IPS-15b (cell line): ENCODE measurements at regions not wholly inside any gene's neighbourhood (a gene's known extent, or its start where the extent isn't known, plus 50 kb on each side); places are given as distances from the start of the nearest gene placed in this dataset.

Experiments used
- H3K27me3 ChIP-seq: one replicate; pipeline ENCODE4 v1.6.1; 2013; ENCODE audit warnings: low read length; ENCODE audit not compliant: control insufficient read depth, insufficient read depth
- H3K36me3 ChIP-seq: one replicate; pipeline ENCODE4 v1.6.1; 2013; ENCODE audit warnings: low read length; ENCODE audit not compliant: control insufficient read depth, insufficient read depth
- H3K4me1 ChIP-seq: one replicate; pipeline ENCODE4 v1.6.1; 2013; ENCODE audit warnings: mild to moderate bottlenecking, low read length; ENCODE audit not compliant: control insufficient read depth, insufficient read depth
- H3K4me3 ChIP-seq: one replicate; pipeline ENCODE4 v1.5.1; 2013; ENCODE audit warnings: low read depth, low read length
- H3K9ac ChIP-seq: one replicate; pipeline ENCODE4 v1.6.1; 2013; ENCODE audit warnings: low read depth, mild to moderate bottlenecking, low read length
- H3K9me3 ChIP-seq: one replicate; pipeline ENCODE4 v1.6.1; 2013; ENCODE audit warnings: mild to moderate bottlenecking, low read length; ENCODE audit not compliant: control insufficient read depth, insufficient read depth

GRCh38 chr15:62758126-62758951 is 284.2 kb upstream of the TPM1 start:
- Histone ChIP-seq H3K9me3 (no peaks in the 10 kb centered on the region), H3K4me3 (no peak overlapping the region)

GRCh38 chr15:62758952-62759349 is 283.6 kb upstream of the TPM1 start:
- Histone ChIP-seq H3K27me3 (no peaks in the 10 kb centered on the region), H3K4me1 (peaks cover 24% of the 10 kb centered on the region), H3K36me3 (no peaks in the 10 kb centered on the region), H3K9me3 (no peaks in the 10 kb centered on the region), H3K9ac (no peak overlapping the region), H3K4me3 (no peak overlapping the region)

More at GRCh38 chr15:62758126-62758951, 284.2 kb upstream of the TPM1 start:
- H3K4me1 ChIP-seq: peaks cover 24% of the 10 kb centered on the region
- H3K9ac ChIP-seq: no peak overlapping the region
- H3K27me3 ChIP-seq: no peaks in the 10 kb centered on the region
- no peaks in the 10 kb centered on the region for H3K36me3 ChIP-seq

- Histone ChIP-seq H3K4me1 (peaks cover 24% of the 10 kb centered on the region), H3K27me3 (no peaks in the 10 kb centered on the region), H3K9ac (no peak overlapping the region), H3K36me3 (no peaks in the 10 kb centered on the region), H3K4me3 (no peak overlapping the region), H3K9me3 (no peaks in the 10 kb centered on the region)
Measured at GRCh38 chr15:62760538-62760937, 282.0 kb upstream of the TPM1 start.

GRCh38 chr15:62765916-62766315 is 276.6 kb upstream of the TPM1 start:
- no peak overlapping the region for H3K9ac ChIP-seq
- no peaks in the 10 kb centered on the region for H3K36me3 ChIP-seq
- no peaks in the 10 kb centered on the region for H3K4me1 ChIP-seq
- no peaks in the 10 kb centered on the region for H3K9me3 ChIP-seq
- H3K4me3 ChIP-seq: no peak overlapping the region
- no peaks in the 10 kb centered on the region for H3K27me3 ChIP-seq

GRCh38 chr15:62766599-62766998 is 275.9 kb upstream of the TPM1 start:
- H3K36me3 ChIP-seq: no peaks in the 10 kb centered on the region
- H3K4me3 ChIP-seq: no peak overlapping the region
- no peaks in the 10 kb centered on the region for H3K27me3 ChIP-seq
- H3K9me3 ChIP-seq: no peaks in the 10 kb centered on the region
- no peak overlapping the region for H3K9ac ChIP-seq
- no peaks in the 10 kb centered on the region for H3K4me1 ChIP-seq

GRCh38 chr15:62769604-62770003 is 272.9 kb upstream of the TPM1 start:
- Histone ChIP-seq H3K9ac (no peak overlapping the region), H3K36me3 (no peaks in the 10 kb centered on the region)

GRCh38 chr15:62770111-62770660 is 272.4 kb upstream of the TPM1 start:
- no peaks in the 10 kb centered on the region for H3K9me3 ChIP-seq
- no peak overlapping the region for H3K4me3 ChIP-seq
- H3K4me1 ChIP-seq: no peaks in the 10 kb centered on the region
- no peaks in the 10 kb centered on the region for H3K27me3 ChIP-seq
- no peaks in the 10 kb centered on the region for H3K36me3 ChIP-seq
- H3K9ac ChIP-seq: no peak overlapping the region

More at GRCh38 chr15:62769604-62770003, 272.9 kb upstream of the TPM1 start:
- Histone ChIP-seq H3K4me3 (no peak overlapping the region), H3K4me1 (no peaks in the 10 kb centered on the region), H3K27me3 (no peaks in the 10 kb centered on the region), H3K9me3 (no peaks in the 10 kb centered on the region)

GRCh38 chr15:62770752-62771151 is 271.8 kb upstream of the TPM1 start:
- no peak overlapping the region for H3K4me3 ChIP-seq

GRCh38 chr15:62771234-62771633 is 271.3 kb upstream of the TPM1 start:
- Histone ChIP-seq H3K36me3 (no peaks in the 10 kb centered on the region), H3K9ac (no peak overlapping the region), H3K9me3 (no peaks in the 10 kb centered on the region), H3K27me3 (no peaks in the 10 kb centered on the region), H3K4me1 (peaks cover 3% of the 10 kb centered on the region), H3K4me3 (no peak overlapping the region)

More at GRCh38 chr15:62770752-62771151, 271.8 kb upstream of the TPM1 start:
- Histone ChIP-seq H3K4me1 (peaks cover 3% of the 10 kb centered on the region), H3K27me3 (no peaks in the 10 kb centered on the region), H3K9ac (no peak overlapping the region), H3K9me3 (no peaks in the 10 kb centered on the region), H3K36me3 (no peaks in the 10 kb centered on the region)

- Histone ChIP-seq H3K9ac (no peak overlapping the region), H3K4me1 (peaks cover 3% of the 10 kb centered on the region), H3K9me3 (no peaks in the 10 kb centered on the region), H3K36me3 (no peaks in the 10 kb centered on the region), H3K27me3 (no peaks in the 10 kb centered on the region), H3K4me3 (no peak overlapping the region)
Measured at GRCh38 chr15:62773369-62774165, 269.0 kb upstream of the TPM1 start.

GRCh38 chr15:62775932-62776331 is 266.6 kb upstream of the TPM1 start:
- no peaks in the 10 kb centered on the region for H3K27me3 ChIP-seq
- no peaks in the 10 kb centered on the region for H3K9me3 ChIP-seq
- H3K4me3 ChIP-seq: no peak overlapping the region
- no peaks in the 10 kb centered on the region for H3K36me3 ChIP-seq
- H3K9ac ChIP-seq: no peak overlapping the region
- peaks cover 3% of the 10 kb centered on the region for H3K4me1 ChIP-seq
